ENCODE measurements at regions not wholly inside any gene's neighbourhood (a gene's known extent, or its start where the extent isn't known, plus 50 kb on each side); places are given as distances from the start of the nearest gene placed in this dataset.

DNA sequence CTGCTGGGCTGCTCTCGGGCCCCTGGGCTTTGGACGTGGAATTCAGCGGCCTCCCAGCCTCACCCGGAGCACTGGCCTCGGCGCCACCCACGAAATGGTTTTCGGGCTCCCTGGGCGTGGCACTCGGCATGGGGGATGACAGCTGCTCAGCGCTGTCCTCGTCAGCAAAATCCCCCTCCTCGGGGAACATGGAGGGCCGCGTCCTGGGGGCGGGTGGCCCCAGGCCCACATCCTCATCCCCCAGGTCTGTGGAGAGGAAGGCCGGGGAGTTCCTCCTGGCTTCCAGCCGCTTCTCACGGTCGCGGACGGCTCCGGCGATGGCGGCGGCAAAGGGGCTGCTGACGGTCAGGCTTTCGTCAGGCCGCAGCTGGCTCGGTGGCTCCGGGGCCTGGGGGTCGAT lies 88.4 kb downstream of the CTTN start:
- H3K9me2 ChIP-seq (ENCODE audit: insufficient read depth) = no peaks in the 10 kb centered on the region
- H3K9me3 ChIP-seq (ENCODE audit: control insufficient read depth in 1 of 2, insufficient read depth in 1 of 2, low read depth in 1 of 2, low read length in 2 of 2) = peaks cover 7 to 12% of the 10 kb centered on the region in 2 experiments; a peak in 2 of 4 replicates
- H3K79me2 ChIP-seq (ENCODE audit: insufficient read depth, low read length) = no peaks in the 10 kb centered on the region
- RAD21 ChIA-PET (ENCODE audit: low non-redundant PET in 1 of 2, low total read pairs in 2 of 2, uncharacterized antibody in 2 of 2, unreplicated experiment in 2 of 2) = no interaction called here
- H3K36me3 ChIP-seq (ENCODE audit: control insufficient read depth in 1 of 2, insufficient read depth in 2 of 2, low read length in 2 of 2) = no peaks in the 10 kb centered on the region
- POLR2A ChIA-PET = no interaction called here
- H3K27ac ChIP-seq (ENCODE audit: low read depth, low read length) = no peak overlapping the region
- H3K4me1 ChIP-seq (ENCODE audit: control insufficient read depth in 1 of 2, insufficient read depth in 2 of 2, low read length in 2 of 2) = peaks cover 21 to 27% of the 10 kb centered on the region in 2 experiments
- CTCF ChIA-PET = no interaction called here
- H3K9ac ChIP-seq (ENCODE audit: low read length) = no peak overlapping the region
- no peaks in the 10 kb centered on the region for H3K27me3 ChIP-seq (ENCODE audit: insufficient read depth, low read length)
- H2AFZ ChIP-seq (ENCODE audit: low read depth, low read length, poor library complexity, severe bottlenecking) = no peak overlapping the region
- intact Hi-C loops (cut with micrococcal nuclease) = no loop called here
- H3K4me3 ChIP-seq (replicated peaks in 1 of 2; ENCODE audit: low read depth in 1 of 2, low read length in 2 of 2) = no peak overlapping the region
- ATAC-seq = no peak
- H3K4me2 ChIP-seq (ENCODE audit: low read length) = no peak overlapping the region
- TF ChIP-seq FOSL1 (IDR thresholded peaks at IDR 0.05; ENCODE audit: low read depth) = no peak
- TF ChIP-seq, protein P1, sequence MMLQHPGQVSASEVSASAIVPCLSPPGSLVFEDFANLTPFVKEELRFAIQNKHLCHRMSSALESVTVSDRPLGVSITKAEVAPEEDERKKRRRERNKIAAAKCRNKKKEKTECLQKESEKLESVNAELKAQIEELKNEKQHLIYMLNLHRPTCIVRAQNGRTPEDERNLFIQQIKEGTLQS (IDR thresholded peaks at IDR 0.05) = no peak
- TF ChIP-seq YY1 (IDR thresholded peaks at IDR 0.05; ENCODE audit: extremely low read depth, insufficient replicate concordance, low read depth, low read length) = no peak
- TF ChIP-seq SRF (IDR thresholded peaks at IDR 0.05; ENCODE audit: low read depth) = no peak
- no peak for TF ChIP-seq POLR2AphosphoS5 (IDR thresholded peaks at IDR 0.05; ENCODE audit: low read depth, low read length)
- TF ChIP-seq ZFX (IDR thresholded peaks at IDR 0.05) = no peak
- no peak for TF ChIP-seq EZH2phosphoT487 (IDR thresholded peaks at IDR 0.05; ENCODE audit: borderline replicate concordance)
- no peak for DNase-seq (ENCODE audit: low read depth, low spot score)
- H4K20me1 ChIP-seq (ENCODE audit: insufficient read depth) = no peaks in the 10 kb centered on the region
- no TSS peak for BruUV-seq (replicated peaks)

DNA sequence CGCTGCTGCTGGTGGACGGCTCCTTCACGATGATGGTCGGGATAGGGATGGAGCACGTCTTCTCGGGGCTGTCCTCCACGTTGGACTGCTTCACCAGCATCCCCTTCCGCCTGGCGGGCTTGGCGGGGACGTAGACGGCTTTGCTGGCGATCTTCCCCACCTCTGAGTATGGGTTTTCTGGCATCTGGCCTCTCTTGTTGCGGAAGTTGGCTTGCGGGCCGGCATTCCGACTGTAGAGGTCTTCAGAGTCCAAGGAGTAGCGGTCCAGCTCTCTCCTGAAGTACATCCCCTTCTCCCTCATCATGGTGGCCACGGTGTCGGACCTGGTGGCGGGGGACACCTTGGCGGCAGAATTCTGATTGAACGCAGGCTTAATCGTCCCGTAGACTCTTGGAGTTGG lies 88.8 kb downstream of the CTTN start:
- no peak for DNase-seq (ENCODE audit: low read depth, low spot score)
- TF ChIP-seq, protein P2, sequence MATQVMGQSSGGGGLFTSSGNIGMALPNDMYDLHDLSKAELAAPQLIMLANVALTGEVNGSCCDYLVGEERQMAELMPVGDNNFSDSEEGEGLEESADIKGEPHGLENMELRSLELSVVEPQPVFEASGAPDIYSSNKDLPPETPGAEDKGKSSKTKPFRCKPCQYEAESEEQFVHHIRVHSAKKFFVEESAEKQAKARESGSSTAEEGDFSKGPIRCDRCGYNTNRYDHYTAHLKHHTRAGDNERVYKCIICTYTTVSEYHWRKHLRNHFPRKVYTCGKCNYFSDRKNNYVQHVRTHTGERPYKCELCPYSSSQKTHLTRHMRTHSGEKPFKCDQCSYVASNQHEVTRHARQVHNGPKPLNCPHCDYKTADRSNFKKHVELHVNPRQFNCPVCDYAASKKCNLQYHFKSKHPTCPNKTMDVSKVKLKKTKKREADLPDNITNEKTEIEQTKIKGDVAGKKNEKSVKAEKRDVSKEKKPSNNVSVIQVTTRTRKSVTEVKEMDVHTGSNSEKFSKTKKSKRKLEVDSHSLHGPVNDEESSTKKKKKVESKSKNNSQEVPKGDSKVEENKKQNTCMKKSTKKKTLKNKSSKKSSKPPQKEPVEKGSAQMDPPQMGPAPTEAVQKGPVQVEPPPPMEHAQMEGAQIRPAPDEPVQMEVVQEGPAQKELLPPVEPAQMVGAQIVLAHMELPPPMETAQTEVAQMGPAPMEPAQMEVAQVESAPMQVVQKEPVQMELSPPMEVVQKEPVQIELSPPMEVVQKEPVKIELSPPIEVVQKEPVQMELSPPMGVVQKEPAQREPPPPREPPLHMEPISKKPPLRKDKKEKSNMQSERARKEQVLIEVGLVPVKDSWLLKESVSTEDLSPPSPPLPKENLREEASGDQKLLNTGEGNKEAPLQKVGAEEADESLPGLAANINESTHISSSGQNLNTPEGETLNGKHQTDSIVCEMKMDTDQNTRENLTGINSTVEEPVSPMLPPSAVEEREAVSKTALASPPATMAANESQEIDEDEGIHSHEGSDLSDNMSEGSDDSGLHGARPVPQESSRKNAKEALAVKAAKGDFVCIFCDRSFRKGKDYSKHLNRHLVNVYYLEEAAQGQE (IDR thresholded peaks at IDR 0.05; ENCODE audit: low read depth) = no peak
- no peak for TF ChIP-seq EZH2 (IDR thresholded peaks at IDR 0.05)
- TF ChIP-seq FOSL1 (IDR thresholded peaks at IDR 0.05; ENCODE audit: low read depth) = no peak
- TF ChIP-seq ELF1 (IDR thresholded peaks at IDR 0.05; ENCODE audit: borderline replicate concordance, low read depth) = no peak
- no peak for TF ChIP-seq POLR2A (IDR thresholded peaks at IDR 0.05; ENCODE audit: borderline replicate concordance, extremely low read depth, insufficient read depth, insufficient read length)
- no peak for TF ChIP-seq RAD21 (IDR thresholded peaks at IDR 0.05; ENCODE audit: low read depth)
- TF ChIP-seq, protein P3, sequence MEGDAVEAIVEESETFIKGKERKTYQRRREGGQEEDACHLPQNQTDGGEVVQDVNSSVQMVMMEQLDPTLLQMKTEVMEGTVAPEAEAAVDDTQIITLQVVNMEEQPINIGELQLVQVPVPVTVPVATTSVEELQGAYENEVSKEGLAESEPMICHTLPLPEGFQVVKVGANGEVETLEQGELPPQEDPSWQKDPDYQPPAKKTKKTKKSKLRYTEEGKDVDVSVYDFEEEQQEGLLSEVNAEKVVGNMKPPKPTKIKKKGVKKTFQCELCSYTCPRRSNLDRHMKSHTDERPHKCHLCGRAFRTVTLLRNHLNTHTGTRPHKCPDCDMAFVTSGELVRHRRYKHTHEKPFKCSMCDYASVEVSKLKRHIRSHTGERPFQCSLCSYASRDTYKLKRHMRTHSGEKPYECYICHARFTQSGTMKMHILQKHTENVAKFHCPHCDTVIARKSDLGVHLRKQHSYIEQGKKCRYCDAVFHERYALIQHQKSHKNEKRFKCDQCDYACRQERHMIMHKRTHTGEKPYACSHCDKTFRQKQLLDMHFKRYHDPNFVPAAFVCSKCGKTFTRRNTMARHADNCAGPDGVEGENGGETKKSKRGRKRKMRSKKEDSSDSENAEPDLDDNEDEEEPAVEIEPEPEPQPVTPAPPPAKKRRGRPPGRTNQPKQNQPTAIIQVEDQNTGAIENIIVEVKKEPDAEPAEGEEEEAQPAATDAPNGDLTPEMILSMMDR (IDR thresholded peaks at IDR 0.05 in 2 of 3, conservative IDR thresholded peaks at IDR 0.05 in 1 of 3; ENCODE audit: borderline replicate concordance in 1 of 3, insufficient read depth in 1 of 3, low read depth in 2 of 3, low read length in 2 of 3) = no peak
- TF ChIP-seq CBX3 (IDR thresholded peaks at IDR 0.05; ENCODE audit: low read depth) = no peak
- TF ChIP-seq ZFX (IDR thresholded peaks at IDR 0.05) = no peak
- no peak overlapping the region for H3K4me3 ChIP-seq (replicated peaks in 1 of 2; ENCODE audit: low read depth in 1 of 2, low read length in 2 of 2)
- H3K27ac ChIP-seq (ENCODE audit: low read depth, low read length) = no peak overlapping the region
- H4K20me1 ChIP-seq (ENCODE audit: insufficient read depth) = no peaks in the 10 kb centered on the region
- no TSS peak for BruUV-seq (replicated peaks)
- no peak overlapping the region for H3K4me2 ChIP-seq (ENCODE audit: low read length)
- ChIA-PET CTCF (no interaction called here), POLR2A (no interaction called here), RAD21 (ENCODE audit: low non-redundant PET in 1 of 2, low total read pairs in 2 of 2, uncharacterized antibody in 2 of 2, unreplicated experiment in 2 of 2) (no interaction called here)
- no peaks in the 10 kb centered on the region for H3K36me3 ChIP-seq (ENCODE audit: control insufficient read depth in 1 of 2, insufficient read depth in 2 of 2, low read length in 2 of 2)
- peaks cover 17 to 23% of the 10 kb centered on the region in 2 experiments for H3K4me1 ChIP-seq (ENCODE audit: control insufficient read depth in 1 of 2, insufficient read depth in 2 of 2, low read length in 2 of 2)
- H3K9me3 ChIP-seq (ENCODE audit: control insufficient read depth in 1 of 2, insufficient read depth in 1 of 2, low read depth in 1 of 2, low read length in 2 of 2) = peaks cover 7 to 12% of the 10 kb centered on the region in 2 experiments; a peak in 2 of 4 replicates
- intact Hi-C loops (cut with micrococcal nuclease) = no loop called here
- H3K27me3 ChIP-seq (ENCODE audit: insufficient read depth, low read length) = no peaks in the 10 kb centered on the region
- no peaks in the 10 kb centered on the region for H3K79me2 ChIP-seq (ENCODE audit: insufficient read depth, low read length)
- no peak for ATAC-seq
- H3K9ac ChIP-seq (ENCODE audit: low read length) = no peak overlapping the region
- H2AFZ ChIP-seq (ENCODE audit: low read depth, low read length, poor library complexity, severe bottlenecking) = no peak overlapping the region
- no peaks in the 10 kb centered on the region for H3K9me2 ChIP-seq (ENCODE audit: insufficient read depth)
